WTC11 (cell line): ENCODE measurements at regions not wholly inside any gene's neighbourhood (a gene's known extent, or its start where the extent isn't known, plus 50 kb on each side); places are given as distances from the start of the nearest gene placed in this dataset.
"Not testable (repeated sequence)": the region's sequence is repeated elsewhere in the genome, so short reads cannot be mapped to it uniquely, and the experiment has no call there.

Experiments
- ATAC-seq: fragments of 200-7000 bp; cut with Tn5 transposase; 2 replicates; pipeline ENCODE4 v1.10.0; 2021; ENCODE audit warnings: mild to moderate bottlenecking, moderate library complexity
- CTCF ChIA-PET: fragments of 300-600 bp; sonication (Branson Sonifier 250); formaldehyde crosslinking; loops from one replicate; lab custom pipeline; 2021; ENCODE audit warnings: antibody characterized with exemption; lab: Charles Lee
- POLR2A ChIA-PET: fragments of 350-600 bp; sonication (Branson Sonifier 250); formaldehyde crosslinking; loops from one replicate; lab custom pipeline; 2021; ENCODE audit warnings: antibody characterized with exemption; lab: Charles Lee
- DNase-seq: peaks from one replicate; pipeline ENCODE4 v3.0.0; 2021; ENCODE audit warnings: low spot score
- H3K27ac Mint-ChIP-seq: 2 replicates; pipeline ENCODE4 v1.8.0; 2021; ENCODE audit warnings: mixed read lengths
- H3K27me3 Mint-ChIP-seq: 2 replicates; pipeline ENCODE4 v1.8.0; 2021; ENCODE audit warnings: low read depth, mild to moderate bottlenecking, moderate library complexity, mixed read lengths
- H3K36me3 Mint-ChIP-seq: 2 replicates; pipeline ENCODE4 v1.8.0; 2021; ENCODE audit warnings: mixed read lengths
- H3K4me1 Mint-ChIP-seq: 2 replicates; pipeline ENCODE4 v1.8.0; 2022; ENCODE audit warnings: mixed read lengths
- H3K4me3 Mint-ChIP-seq: 2 replicates; pipeline ENCODE4 v1.8.0; 2021; ENCODE audit warnings: mild to moderate bottlenecking, moderate library complexity, mixed read lengths
- H3K9me3 Mint-ChIP-seq: 2 replicates; pipeline ENCODE4 v1.8.0; 2021; ENCODE audit warnings: mixed read lengths
- CREB1 ChIP-seq: sonication (generic); formaldehyde crosslinking; IDR thresholded peaks from 2 replicates; pipeline ENCODE4 v1.8.0; 2023; ENCODE audit warnings: mild to moderate bottlenecking, missing genetic modification reagents
- CTCF ChIP-seq: fragments of 200-600 bp; IDR thresholded peaks from 2 replicates; pipeline ENCODE4 v1.8.0; 2022; ENCODE audit warnings: antibody characterized with exemption
- E2F1 ChIP-seq: sonication (generic); formaldehyde crosslinking; IDR thresholded peaks from 2 replicates; pipeline ENCODE4 v1.8.0; 2022; ENCODE audit warnings: mild to moderate bottlenecking, missing genetic modification reagents
- JUN ChIP-seq: sonication (generic); formaldehyde crosslinking; IDR thresholded peaks from 2 replicates; pipeline ENCODE4 v1.8.0; 2023; ENCODE audit warnings: mild to moderate bottlenecking, missing genetic modification reagents
- MXD4 ChIP-seq: fragments of 250-450 bp; sonication (Bioruptor Pico); IDR thresholded peaks from 2 replicates; pipeline ENCODE4 v1.8.0; 2021; ENCODE audit warnings: mild to moderate bottlenecking, moderate library complexity, borderline replicate concordance
- NFATC4 ChIP-seq: fragments of 250-450 bp; sonication (Bioruptor Pico); IDR thresholded peaks from 2 replicates; pipeline ENCODE4 v1.9.0; 2021; ENCODE audit warnings: mild to moderate bottlenecking
- NFYB ChIP-seq: sonication (generic); formaldehyde crosslinking; conservative IDR thresholded peaks from 2 replicates; pipeline ENCODE4 v1.8.0; 2022; ENCODE audit warnings: low read depth, missing genetic modification reagents
- NR1H2 ChIP-seq: sonication (generic); formaldehyde crosslinking; IDR thresholded peaks from 2 replicates; pipeline ENCODE4 v1.9.0; 2021; ENCODE audit warnings: mild to moderate bottlenecking, moderate library complexity, missing genetic modification reagents
- NR3C1 ChIP-seq: sonication (generic); formaldehyde crosslinking; conservative IDR thresholded peaks from 2 replicates; pipeline ENCODE4 v1.8.1; 2023; ENCODE audit warnings: low read depth, mild to moderate bottlenecking, missing genetic modification reagents
- OVOL2 ChIP-seq: fragments of 250-450 bp; sonication (Bioruptor Pico); IDR thresholded peaks from 2 replicates; pipeline ENCODE4 v1.9.0; 2021; ENCODE audit warnings: mild to moderate bottlenecking, borderline replicate concordance

- H3K9me3 Mint-ChIP-seq, POLR2A ChIA-PET, H3K27ac Mint-ChIP-seq, H3K4me1 Mint-ChIP-seq, H3K36me3 Mint-ChIP-seq, H3K4me3 Mint-ChIP-seq: not testable (repeated sequence)
- TF ChIP-seq CTCF = peak; percentile 62; the same call in 1 of the 2 replicates
- H3K27me3 Mint-ChIP-seq = peaks cover 21% of the 10 kb centered on the region
- peak; percentile 69 for ATAC-seq
- CTCF ChIA-PET = interaction anchor here (0.5 to 1.8 kb wide), 9 partner anchors 9 to 969 kb away, joined by 3 to 8 read pairs (median 5); no protein-coding TSS in a partner anchor
- peak; percentile 64 for DNase-seq
These were observed 303.9 kb downstream of the CCDC74A start for GRCh38 chr2:131831450-131832208.

GRCh38 chr2:131832209-131832780 is 304.6 kb downstream of the CCDC74A start:
- CTCF ChIA-PET = interaction anchor here (0.5 to 1.8 kb wide), 6 partner anchors 10 to 303 kb away, joined by 3 to 8 read pairs (median 6); no protein-coding TSS in a partner anchor
- POLR2A ChIA-PET, H3K4me3 Mint-ChIP-seq, ATAC-seq, H3K27ac Mint-ChIP-seq, DNase-seq, H3K36me3 Mint-ChIP-seq, H3K4me1 Mint-ChIP-seq, H3K9me3 Mint-ChIP-seq: not testable (repeated sequence)
- H3K27me3 Mint-ChIP-seq = peaks cover 21% of the 10 kb centered on the region

- H3K4me1 Mint-ChIP-seq, POLR2A ChIA-PET, H3K27ac Mint-ChIP-seq, H3K36me3 Mint-ChIP-seq, DNase-seq, H3K9me3 Mint-ChIP-seq, ATAC-seq, H3K4me3 Mint-ChIP-seq: not testable (repeated sequence)
- CTCF ChIA-PET = interaction anchor here (1.7 kb wide), 1 partner anchor 10 kb away, joined by 7 read pairs; no protein-coding TSS in a partner anchor
- H3K27me3 Mint-ChIP-seq = peaks cover 19% of the 10 kb centered on the region
These were observed 305.2 kb downstream of the CCDC74A start for GRCh38 chr2:131832917-131833316.

GRCh38 chr2:131833367-131834202 is 305.9 kb downstream of the CCDC74A start:
- H3K27me3 Mint-ChIP-seq = peaks cover 14% of the 10 kb centered on the region
- H3K4me3 Mint-ChIP-seq, H3K27ac Mint-ChIP-seq, H3K36me3 Mint-ChIP-seq, ATAC-seq, POLR2A ChIA-PET, DNase-seq, CTCF ChIA-PET, H3K9me3 Mint-ChIP-seq, H3K4me1 Mint-ChIP-seq: not testable (repeated sequence)

GRCh38 chr2:131834203-131835020 is 306.7 kb downstream of the CCDC74A start:
- POLR2A ChIA-PET = not testable (repeated sequence)

GRCh38 chr2:131835022-131835421 is 307.3 kb downstream of the CCDC74A start:
- H3K36me3 Mint-ChIP-seq, H3K27me3 Mint-ChIP-seq, H3K27ac Mint-ChIP-seq, ATAC-seq, H3K9me3 Mint-ChIP-seq, DNase-seq, H3K4me1 Mint-ChIP-seq, POLR2A ChIA-PET, CTCF ChIA-PET, H3K4me3 Mint-ChIP-seq: not testable (repeated sequence)

More at GRCh38 chr2:131834203-131835020, 306.7 kb downstream of the CCDC74A start:
- H3K4me3 Mint-ChIP-seq, H3K36me3 Mint-ChIP-seq, H3K27me3 Mint-ChIP-seq, H3K9me3 Mint-ChIP-seq, ATAC-seq, H3K27ac Mint-ChIP-seq, H3K4me1 Mint-ChIP-seq, CTCF ChIA-PET, DNase-seq: not testable (repeated sequence)

- POLR2A ChIA-PET = no interaction called here
- ATAC-seq = no peak
- Mint-ChIP-seq H3K27me3 (peaks cover 8% of the 10 kb centered on the region), H3K27ac (no peak overlapping the region), H3K4me3 (no peak overlapping the region), H3K9me3 (no peaks in the 10 kb centered on the region), H3K36me3 (no peaks in the 10 kb centered on the region), H3K4me1 (no peaks in the 10 kb centered on the region)
- CTCF ChIA-PET = no interaction called here
- no peak for DNase-seq
- TF ChIP-seq E2F1 (CRISPR knock-in tag) (no peak), CREB1 (CRISPR knock-in tag) (no peak), NR3C1 (CRISPR knock-in tag) (no peak), NFATC4 (CRISPR knock-in tag) (no peak), NR1H2 (CRISPR knock-in tag) (no peak), NFYB (no peak), OVOL2 (no peak), JUN (no peak), MXD4 (CRISPR knock-in tag) (no peak)
These were observed 308.0 kb downstream of the CCDC74A start for GRCh38 chr2:131835621-131836091.
